ENCODE measurements at regions not wholly inside any gene's neighbourhood (a gene's known extent, or its start where the extent isn't known, plus 50 kb on each side); places are given as distances from the start of the nearest gene placed in this dataset.

- Histone ChIP-seq H3K27ac (ENCODE audit: low read depth, low read length, poor library complexity, severe bottlenecking) (no peak overlapping the region), H3K79me2 (ENCODE audit: insufficient read depth, low read length) (no peaks in the 10 kb centered on the region), H3K4me3 (ENCODE audit: low read depth, low read length, poor library complexity, severe bottlenecking) (no peak overlapping the region), H3K36me3 (ENCODE audit: insufficient read depth, low read length) (no peaks in the 10 kb centered on the region), H3K4me2 (ENCODE audit: low read length) (no peak overlapping the region), H3F3A (ENCODE audit: insufficient read depth, low read length) (no peaks in the 10 kb centered on the region), H3K4me1 (ENCODE audit: insufficient read depth, low read length, severe bottlenecking) (no peaks in the 10 kb centered on the region), H3K9me3 (ENCODE audit: low read length) (no peaks in the 10 kb centered on the region), H3K9me2 (ENCODE audit: low read depth, low read length) (no peaks in the 10 kb centered on the region), H4K20me1 (ENCODE audit: insufficient read depth, low read length) (no peaks in the 10 kb centered on the region), H2AFZ (ENCODE audit: low read length) (no peak overlapping the region), H3K27me3 (ENCODE audit: insufficient read depth, low read length) (no peaks in the 10 kb centered on the region), H3K9ac (ENCODE audit: low read length) (no peak overlapping the region)
- no peak for TF ChIP-seq EZH2 (IDR thresholded peaks at IDR 0.05; ENCODE audit: borderline replicate concordance, low read length)
- no peak for TF ChIP-seq CTCF (IDR thresholded peaks at IDR 0.05; ENCODE audit: low read length)
Measured at GRCh38 chr7:51633596-51633995, 317.0 kb upstream of the COBL start.

GRCh38 chr7:51633006-51633405, 316.4 kb upstream of the COBL start:
- Histone ChIP-seq H3K9me3 (ENCODE audit: low read length) (no peaks in the 10 kb centered on the region), H3K9ac (ENCODE audit: low read length) (no peak overlapping the region), H3K4me2 (ENCODE audit: low read length) (no peak overlapping the region), H3K79me2 (ENCODE audit: insufficient read depth, low read length) (no peaks in the 10 kb centered on the region), H3F3A (ENCODE audit: insufficient read depth, low read length) (no peaks in the 10 kb centered on the region), H3K27me3 (ENCODE audit: insufficient read depth, low read length) (no peaks in the 10 kb centered on the region), H3K27ac (ENCODE audit: low read depth, low read length, poor library complexity, severe bottlenecking) (no peak overlapping the region), H3K36me3 (ENCODE audit: insufficient read depth, low read length) (no peaks in the 10 kb centered on the region), H3K4me3 (ENCODE audit: low read depth, low read length, poor library complexity, severe bottlenecking) (no peak overlapping the region), H3K4me1 (ENCODE audit: insufficient read depth, low read length, severe bottlenecking) (no peaks in the 10 kb centered on the region), H2AFZ (ENCODE audit: low read length) (no peak overlapping the region), H3K9me2 (ENCODE audit: low read depth, low read length) (no peaks in the 10 kb centered on the region), H4K20me1 (ENCODE audit: insufficient read depth, low read length) (no peaks in the 10 kb centered on the region)
- TF ChIP-seq EZH2 (IDR thresholded peaks at IDR 0.05; ENCODE audit: borderline replicate concordance, low read length): no peak
- TF ChIP-seq CTCF (IDR thresholded peaks at IDR 0.05; ENCODE audit: low read length): no peak

- TF ChIP-seq CTCF (IDR thresholded peaks at IDR 0.05; ENCODE audit: low read length) (no peak), EZH2 (IDR thresholded peaks at IDR 0.05; ENCODE audit: borderline replicate concordance, low read length) (no peak)
- Histone ChIP-seq H3K27me3 (ENCODE audit: insufficient read depth, low read length) (no peaks in the 10 kb centered on the region), H3K9me3 (ENCODE audit: low read length) (no peaks in the 10 kb centered on the region), H3K36me3 (ENCODE audit: insufficient read depth, low read length) (no peaks in the 10 kb centered on the region), H3K4me2 (ENCODE audit: low read length) (no peak overlapping the region), H3K9ac (ENCODE audit: low read length) (no peak overlapping the region), H3K79me2 (ENCODE audit: insufficient read depth, low read length) (no peaks in the 10 kb centered on the region), H3F3A (ENCODE audit: insufficient read depth, low read length) (no peaks in the 10 kb centered on the region), H4K20me1 (ENCODE audit: insufficient read depth, low read length) (no peaks in the 10 kb centered on the region), H2AFZ (ENCODE audit: low read length) (no peak overlapping the region), H3K4me1 (ENCODE audit: insufficient read depth, low read length, severe bottlenecking) (no peaks in the 10 kb centered on the region), H3K9me2 (ENCODE audit: low read depth, low read length) (no peaks in the 10 kb centered on the region), H3K27ac (ENCODE audit: low read depth, low read length, poor library complexity, severe bottlenecking) (no peak overlapping the region), H3K4me3 (ENCODE audit: low read depth, low read length, poor library complexity, severe bottlenecking) (no peak overlapping the region)
Measured at GRCh38 chr7:51630933-51631332, 314.3 kb upstream of the COBL start.

Measured in OCI-LY1 (cell line).